H9 (cell line): ENCODE measurements at regions not wholly inside any gene's neighbourhood (a gene's known extent, or its start where the extent isn't known, plus 50 kb on each side); places are given as distances from the start of the nearest gene placed in this dataset.

ENCODE experiments used
- DNase-seq: peaks from one replicate; pipeline ENCODE4 v3.0.0-alpha.2; 2017
- H2AFZ ChIP-seq: one replicate; pipeline ENCODE4 v1.6.1; 2013; ENCODE audit warnings: mild to moderate bottlenecking, low read length, control low read depth, moderate library complexity
- H2AK5ac ChIP-seq: 2 replicates; pipeline ENCODE4 v1.6.1; 2013; ENCODE audit warnings: low read length, control low read depth, mixed read lengths; ENCODE audit not compliant: insufficient read length
- H2BK120ac ChIP-seq: one replicate; pipeline ENCODE4 v1.6.1; 2013; ENCODE audit warnings: low read depth, mild to moderate bottlenecking, low read length, control low read depth, inconsistent platforms; ENCODE audit not compliant: poor library complexity, severe bottlenecking
- H2BK12ac ChIP-seq: 2 replicates; pipeline ENCODE4 v1.6.1; 2013; ENCODE audit warnings: low read length, control low read depth, mixed read lengths, low read depth; ENCODE audit not compliant: insufficient read length
- H2BK15ac ChIP-seq: 2 replicates; pipeline ENCODE4 v1.6.1; 2013; ENCODE audit warnings: low read depth, low read length, control low read depth
- H2BK20ac ChIP-seq: one replicate; pipeline ENCODE4 v1.6.1; 2013; ENCODE audit warnings: low read depth, mild to moderate bottlenecking, low read length, control low read depth, inconsistent platforms; ENCODE audit not compliant: poor library complexity, severe bottlenecking
- H2BK5ac ChIP-seq: 2 replicates; pipeline ENCODE4 v1.6.1; 2013; ENCODE audit warnings: low read length, control low read depth, mixed read lengths; ENCODE audit not compliant: insufficient read length
- H3K14ac ChIP-seq: 2 replicates; pipeline ENCODE4 v1.6.1; 2013; ENCODE audit warnings: low read length, control low read depth; ENCODE audit not compliant: insufficient read depth
- H3K18ac ChIP-seq: 2 replicates; pipeline ENCODE4 v1.6.1; 2013; ENCODE audit warnings: low read depth, mild to moderate bottlenecking, mixed read lengths, low read length, control low read depth; ENCODE audit not compliant: insufficient read length
- H3K23ac ChIP-seq: 2 replicates; pipeline ENCODE4 v1.6.1; 2013; ENCODE audit warnings: low read length, control low read depth, mixed read lengths, low read depth; ENCODE audit not compliant: insufficient read length
- H3K23me2 ChIP-seq: 2 replicates; pipeline ENCODE4 v1.6.1; 2013; ENCODE audit warnings: low read depth, mild to moderate bottlenecking, mixed read lengths, low read length, control low read depth; ENCODE audit not compliant: insufficient read length, poor library complexity, severe bottlenecking
- H3K27ac ChIP-seq: 2 replicates; pipeline ENCODE4 v1.5.1; 2013; ENCODE audit warnings: low read length, control low read depth, mixed read lengths, low read depth; ENCODE audit not compliant: insufficient read length
- H3K27me3 ChIP-seq: 2 replicates; pipeline ENCODE4 v1.6.1; 2013; ENCODE audit warnings: low read length, control low read depth, inconsistent platforms; ENCODE audit not compliant: insufficient read depth
- H3K4ac ChIP-seq: 2 replicates; pipeline ENCODE4 v1.6.1; 2013; ENCODE audit warnings: low read depth, mild to moderate bottlenecking, control low read depth, inconsistent platforms, low read length, moderate library complexity
- H3K4me1 ChIP-seq: 2 replicates; pipeline ENCODE4 v1.6.1; 2013; ENCODE audit warnings: low read length, control low read depth, inconsistent platforms; ENCODE audit not compliant: insufficient read depth
- H3K4me2 ChIP-seq: 2 replicates; pipeline ENCODE4 v1.6.1; 2013; ENCODE audit warnings: low read length, control low read depth, mixed read lengths; ENCODE audit not compliant: insufficient read length, insufficient read depth
- H3K56ac ChIP-seq: 2 replicates; pipeline ENCODE4 v1.6.1; 2013; ENCODE audit warnings: low read depth, mild to moderate bottlenecking, mixed read lengths, low read length, control low read depth; ENCODE audit not compliant: insufficient read length
- H3K79me1 ChIP-seq: 2 replicates; pipeline ENCODE4 v1.6.1; 2013; ENCODE audit warnings: low read depth, mild to moderate bottlenecking, moderate library complexity, low read length, control low read depth, inconsistent platforms; ENCODE audit not compliant: insufficient read depth, poor library complexity, severe bottlenecking
- H3K79me2 ChIP-seq: 2 replicates; pipeline ENCODE4 v1.6.1; 2013; ENCODE audit warnings: low read length, control low read depth, inconsistent platforms; ENCODE audit not compliant: insufficient read depth
- H3K9ac ChIP-seq: 2 replicates; pipeline ENCODE4 v1.6.1; 2013; ENCODE audit warnings: low read length, control low read depth, mixed read lengths; ENCODE audit not compliant: insufficient read length; ENCODE audit errors: extremely low read depth
- H3K9me3 ChIP-seq: one replicate; pipeline ENCODE4 v1.6.1; 2013; ENCODE audit warnings: low read depth, low read length, inconsistent platforms; ENCODE audit not compliant: control insufficient read depth
- H3T11ph ChIP-seq: one replicate; pipeline ENCODE4 v1.6.1; 2013; ENCODE audit warnings: mild to moderate bottlenecking, low read length, control low read depth, inconsistent platforms
- H4K20me1 ChIP-seq: one replicate; pipeline ENCODE4 v1.6.1; 2013; ENCODE audit not compliant: control insufficient read depth, insufficient read length, insufficient read depth
- H4K5ac ChIP-seq: 2 replicates; pipeline ENCODE4 v1.6.1; 2013; ENCODE audit warnings: low read depth, mild to moderate bottlenecking, mixed read lengths, low read length, control low read depth; ENCODE audit not compliant: insufficient read length
- H4K8ac ChIP-seq: replicated peaks from 2 replicates; pipeline ENCODE4 v1.6.1; 2013; ENCODE audit warnings: low read length, control low read depth, mixed read lengths, low read depth; ENCODE audit not compliant: insufficient read length
- H4K91ac ChIP-seq: 2 replicates; pipeline ENCODE4 v1.6.1; 2013; ENCODE audit warnings: low read depth, mild to moderate bottlenecking, moderate library complexity, mixed read lengths, low read length, control low read depth; ENCODE audit not compliant: insufficient read length
- H3K27ac Mint-ChIP-seq, 3 experiments: 2 replicates in 2 of 3; 3 replicates in 1 of 3; pipeline ENCODE4 v1.8.0; 2020 to 2021; ENCODE audit warnings: mixed read lengths in 3 of 3, mild to moderate bottlenecking in 1 of 3, moderate library complexity in 1 of 3
- H3K27me3 Mint-ChIP-seq: 2 replicates; pipeline ENCODE4 v1.8.0; 2021; ENCODE audit warnings: low read depth, mild to moderate bottlenecking, moderate library complexity, mixed read lengths
- H3K36me3 Mint-ChIP-seq, 3 experiments: 2 replicates in 2 of 3; 3 replicates in 1 of 3; pipeline ENCODE4 v1.8.0; 2020 to 2021; ENCODE audit warnings: low read depth in 3 of 3, mixed read lengths in 3 of 3; ENCODE audit not compliant: insufficient read depth in 1 of 3
- H3K4me1 Mint-ChIP-seq, 2 experiments: 2 replicates each; pipeline ENCODE4 v1.8.0; 2020; ENCODE audit warnings: mixed read lengths in 2 of 2
- H3K4me3 Mint-ChIP-seq, 2 experiments: 2 replicates in 1 of 2; 3 replicates in 1 of 2; pipeline ENCODE4 v1.8.0; 2020 to 2021; ENCODE audit warnings: mild to moderate bottlenecking in 2 of 2, mixed read lengths in 2 of 2, moderate library complexity in 1 of 2
- H3K9me3 Mint-ChIP-seq, 2 experiments: 2 replicates in 1 of 2; 3 replicates in 1 of 2; pipeline ENCODE4 v1.8.0; 2020; ENCODE audit warnings: mild to moderate bottlenecking in 2 of 2, mixed read lengths in 2 of 2, moderate library complexity in 1 of 2
- CTCF ChIP-seq: fragments of 200-600 bp; sonication (generic); conservative IDR thresholded peaks from 3 replicates; pipeline ENCODE4 v1.8.0; 2021; ENCODE audit warnings: antibody characterized with exemption, mild to moderate bottlenecking
- WGBS: extraction: QIAGEN DNeasy Blood & Tissue Kit; methylation state at CpG from one replicate; pipeline ENCODE4 v1.1.7; 2013; ENCODE audit warnings: missing lambda C conversion rate, low lambda C conversion rate, mixed read lengths; ENCODE audit not compliant: insufficient read length; ENCODE audit errors: extremely low coverage; 5-methylcytosine and 5-hydroxymethylcytosine counted together

GRCh38 chr2:239822146-239822831 is 202.9 kb downstream of the NDUFA10 start:
- H3K36me3 Mint-ChIP-seq: no peaks in the 10 kb centered on the region; a peak in 2 of 7 replicates
- TF ChIP-seq CTCF: no peak
- Histone ChIP-seq H3K56ac (no peak overlapping the region), H3T11ph (no peak overlapping the region), H4K20me1 (no peaks in the 10 kb centered on the region), H3K4ac (no peak overlapping the region), H4K91ac (no peak overlapping the region), H3K79me1 (no peaks in the 10 kb centered on the region), H3K27ac (no peak overlapping the region), H2AFZ (no peak overlapping the region), H3K9ac (no peak overlapping the region), H3K27me3 (no peaks in the 10 kb centered on the region), H2BK5ac (no peak overlapping the region), H3K4me2 (no peak overlapping the region), H3K23ac (no peak overlapping the region), H3K23me2 (no peaks in the 10 kb centered on the region), H3K14ac (no peak overlapping the region), H3K79me2 (no peaks in the 10 kb centered on the region), H2BK12ac (no peak overlapping the region), H3K9me3 (no peaks in the 10 kb centered on the region), H2BK20ac (no peak overlapping the region), H2BK120ac (no peak overlapping the region), H3K18ac (no peak overlapping the region), H2AK5ac (no peak overlapping the region), H3K4me1 (no peaks in the 10 kb centered on the region; the same call in 1 of the 2 replicates), H4K5ac (no peak overlapping the region), H4K8ac (no peak overlapping the region), H2BK15ac (no peak overlapping the region)
- DNase-seq: peak; percentile 6
- H3K9me3 Mint-ChIP-seq: peaks cover 0 to 3% of the 10 kb centered on the region in 2 experiments; a peak in 1 of 5 replicates
- H3K4me1 Mint-ChIP-seq: peaks cover 20 to 22% of the 10 kb centered on the region in 2 experiments
- WGBS: no CpG with 5 or more reads among the region's 16 CpGs
- no peak overlapping the region for H3K4me3 Mint-ChIP-seq
- H3K27ac Mint-ChIP-seq: no peak overlapping the region
- H3K27me3 Mint-ChIP-seq: peaks cover 26% of the 10 kb centered on the region
